Tibial artery (tissue), 4 donors: ENCODE measurements at regions not wholly inside any gene's neighbourhood (a gene's known extent, or its start where the extent isn't known, plus 50 kb on each side); places are given as distances from the start of the nearest gene placed in this dataset.
"Not testable (repeated sequence)": the region's sequence is repeated elsewhere in the genome, so short reads cannot be mapped to it uniquely, and the experiment has no call there.

Source experiments
- DNase-seq, 2 donors: peaks; one replicate each; pipeline ENCODE4 v3.0.0-alpha.2; 2019
- H3K27ac ChIP-seq, 2 donors: fragments of 200-600 bp; sonication (generic) in 1 of 2; 1 replicate in 1 of 2; 2 replicates in 1 of 2; pipeline ENCODE4 v1.5.1; 2018 to 2019; ENCODE audit warnings: mild to moderate bottlenecking in 1 of 2
- H3K27me3 ChIP-seq, 2 donors: fragments of 200-600 bp; sonication (generic) in 1 of 2; one replicate each; pipeline versions ENCODE4 v1.5.1 to v1.6.0; 2016 to 2019
- H3K36me3 ChIP-seq, 3 donors: fragments of 200-600 bp; sonication (generic) in 2 of 3; one replicate each; pipeline ENCODE4 v1.5.1; 2016 to 2019; ENCODE audit warnings: mild to moderate bottlenecking in 2 of 3
- H3K4me1 ChIP-seq, 4 donors: fragments of 200-600 bp; sonication (generic) in 2 of 4; 1 replicate in 3 of 4; 2 replicates in 1 of 4; pipeline ENCODE4 v1.5.1; 2016 to 2019
- H3K4me3 ChIP-seq, 2 donors: fragments of 200-600 bp; sonication (generic) in 1 of 2; 1 replicate in 1 of 2; 2 replicates in 1 of 2; pipeline ENCODE4 v1.5.1; 2018 to 2019; ENCODE audit warnings: mild to moderate bottlenecking in 2 of 2
- H3K9me3 ChIP-seq, 3 donors: fragments of 200-600 bp; sonication (generic) in 1 of 3; one replicate each; pipeline ENCODE4 v1.5.1; 2016 to 2019
- intact Hi-C: fragments of 100-400 bp; cut with DNase I; formaldehyde crosslinking; loops from one replicate; pipeline ENCODE4 v1.15.0; 2023; ENCODE audit warnings: low total_unique reads
- TF ChIP-seq, protein P1 (sequence below), 2 experiments: fragments of 200-600 bp in 1 of 2; fragments of 450-650 bp in 1 of 2; IDR thresholded peaks; one replicate each; pipeline ENCODE4 v1.5.1; 2017 to 2019; ENCODE audit warnings: antibody characterized with exemption in 2 of 2, mild to moderate bottlenecking in 1 of 2, moderate library complexity in 1 of 2

DNA sequence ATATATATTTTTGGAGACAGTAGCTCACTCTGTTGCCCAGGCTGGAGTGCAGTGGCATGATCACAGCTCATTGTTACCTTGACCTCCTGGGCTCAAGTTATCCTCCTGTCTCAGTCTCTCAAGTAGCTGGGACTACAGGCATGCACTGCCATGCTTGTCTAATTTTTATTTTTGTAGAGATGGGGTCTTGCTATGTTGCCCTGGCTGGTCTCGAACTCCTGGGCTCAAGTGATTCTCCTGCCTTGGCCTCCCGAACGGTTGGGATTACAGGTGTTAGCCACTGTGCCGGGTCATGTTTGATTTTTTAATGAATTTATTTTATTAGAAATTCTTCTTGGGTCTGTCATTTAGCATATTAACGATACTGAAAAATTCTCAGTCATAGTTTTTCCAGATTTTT, 70.5 kb downstream of the TMEM270 start:
- H3K9me3 ChIP-seq = peaks cover 0 to 2% (median 0%) of the 10 kb centered on the region in 3 donors
- H3K27ac ChIP-seq = no peak overlapping the region
- no peak overlapping the region for H3K4me3 ChIP-seq
- intact Hi-C loops = no loop called here
- DNase-seq = no peak
- TF ChIP-seq, protein P1, sequence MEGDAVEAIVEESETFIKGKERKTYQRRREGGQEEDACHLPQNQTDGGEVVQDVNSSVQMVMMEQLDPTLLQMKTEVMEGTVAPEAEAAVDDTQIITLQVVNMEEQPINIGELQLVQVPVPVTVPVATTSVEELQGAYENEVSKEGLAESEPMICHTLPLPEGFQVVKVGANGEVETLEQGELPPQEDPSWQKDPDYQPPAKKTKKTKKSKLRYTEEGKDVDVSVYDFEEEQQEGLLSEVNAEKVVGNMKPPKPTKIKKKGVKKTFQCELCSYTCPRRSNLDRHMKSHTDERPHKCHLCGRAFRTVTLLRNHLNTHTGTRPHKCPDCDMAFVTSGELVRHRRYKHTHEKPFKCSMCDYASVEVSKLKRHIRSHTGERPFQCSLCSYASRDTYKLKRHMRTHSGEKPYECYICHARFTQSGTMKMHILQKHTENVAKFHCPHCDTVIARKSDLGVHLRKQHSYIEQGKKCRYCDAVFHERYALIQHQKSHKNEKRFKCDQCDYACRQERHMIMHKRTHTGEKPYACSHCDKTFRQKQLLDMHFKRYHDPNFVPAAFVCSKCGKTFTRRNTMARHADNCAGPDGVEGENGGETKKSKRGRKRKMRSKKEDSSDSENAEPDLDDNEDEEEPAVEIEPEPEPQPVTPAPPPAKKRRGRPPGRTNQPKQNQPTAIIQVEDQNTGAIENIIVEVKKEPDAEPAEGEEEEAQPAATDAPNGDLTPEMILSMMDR (IDR thresholded peaks at IDR 0.05) = no peak
- no peaks in the 10 kb centered on the region for H3K27me3 ChIP-seq
- no peaks in the 10 kb centered on the region for H3K36me3 ChIP-seq
- H3K4me1 ChIP-seq = peaks cover 0 to 15% (median 0%) of the 10 kb centered on the region in 4 donors

DNA sequence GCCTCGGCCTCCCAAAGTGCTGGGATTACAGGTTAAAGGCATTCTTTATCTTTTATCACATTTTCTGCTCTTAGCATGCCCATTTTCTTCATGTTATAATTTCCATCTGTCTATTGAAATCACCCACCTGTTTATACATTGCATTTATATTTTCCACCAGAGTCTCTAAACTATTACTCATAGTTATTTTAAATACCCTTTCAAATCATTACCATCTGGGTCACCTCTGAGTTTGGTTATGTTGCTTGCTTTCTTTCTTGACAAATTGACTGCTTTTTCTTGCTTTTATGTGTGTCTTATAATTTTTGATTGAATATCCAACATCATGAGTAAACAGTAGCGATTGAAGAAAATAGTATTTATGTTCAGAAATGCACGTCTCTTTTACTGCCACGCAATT, 71.4 kb downstream of the TMEM270 start:
- Histone ChIP-seq H3K9me3 (no peaks in the 10 kb centered on the region), H3K27ac (no peak overlapping the region), H3K36me3 (no peaks in the 10 kb centered on the region), H3K27me3 (no peaks in the 10 kb centered on the region), H3K4me3 (no peak overlapping the region), H3K4me1 (peaks cover 0 to 16% (median 0%) of the 10 kb centered on the region in 4 donors)
- intact Hi-C loops = no loop called here
- no peak for DNase-seq
- TF ChIP-seq, protein P1 (IDR thresholded peaks at IDR 0.05) = no peak

DNA sequence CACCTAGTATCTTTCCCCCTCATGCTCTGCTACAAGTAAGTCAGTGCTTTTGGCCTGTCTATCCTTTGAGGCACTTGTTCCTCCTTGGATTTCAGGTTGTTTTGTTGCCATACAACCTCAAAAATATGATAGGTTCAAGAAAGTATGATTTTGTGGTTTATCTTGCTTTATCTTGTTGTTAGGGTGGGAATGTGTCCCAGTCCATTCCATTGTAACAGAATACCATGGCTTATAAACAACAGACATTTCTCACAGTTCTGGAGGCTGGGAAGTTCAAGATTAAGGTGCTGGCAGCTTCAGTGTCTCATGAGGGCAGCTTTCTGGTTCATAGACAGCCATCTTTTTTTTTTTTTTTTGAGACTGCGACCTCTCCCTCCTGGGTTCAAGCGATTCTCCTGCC, 72.1 kb downstream of the TMEM270 start:
- Histone ChIP-seq H3K4me1 (peaks cover 0 to 16% (median 0%) of the 10 kb centered on the region in 4 donors), H3K9me3 (no peaks in the 10 kb centered on the region), H3K27ac (no peak overlapping the region), H3K36me3 (no peaks in the 10 kb centered on the region), H3K27me3 (no peaks in the 10 kb centered on the region), H3K4me3 (no peak overlapping the region)
- TF ChIP-seq, protein P1 (IDR thresholded peaks at IDR 0.05) = no peak
- no peak for DNase-seq
- intact Hi-C loops = no loop called here

DNA sequence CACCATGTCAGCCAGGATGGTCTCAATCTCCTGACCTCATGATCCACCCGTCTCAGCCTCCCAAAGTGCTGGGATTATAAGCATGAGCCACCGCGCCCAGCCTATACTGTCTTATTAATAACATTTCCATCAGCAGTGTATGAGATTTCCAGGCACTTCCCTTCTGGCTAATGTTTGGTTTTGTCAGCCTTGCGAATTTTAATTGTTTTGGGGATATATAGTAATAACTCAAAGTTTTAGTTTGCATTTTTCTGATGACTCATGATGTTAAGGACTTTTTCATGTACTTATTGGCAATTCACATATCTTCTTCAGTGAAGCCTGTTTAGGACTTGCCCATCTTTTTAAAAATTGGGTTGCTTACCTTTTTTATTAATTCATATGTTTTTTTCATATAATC, 76.0 kb downstream of the TMEM270 start:
- H3K9me3 ChIP-seq = peaks cover 0 to 14% (median 3%) of the 10 kb centered on the region in 3 donors
- H3K4me3 ChIP-seq = no peak overlapping the region
- no peak for DNase-seq
- intact Hi-C loops = no loop called here
- H3K27me3 ChIP-seq = no peaks in the 10 kb centered on the region
- TF ChIP-seq, protein P1 (IDR thresholded peaks at IDR 0.05) = no peak
- H3K4me1 ChIP-seq = peaks cover 0 to 5% (median 0%) of the 10 kb centered on the region in 4 donors
- H3K36me3 ChIP-seq = no peaks in the 10 kb centered on the region
- no peak overlapping the region for H3K27ac ChIP-seq

DNA sequence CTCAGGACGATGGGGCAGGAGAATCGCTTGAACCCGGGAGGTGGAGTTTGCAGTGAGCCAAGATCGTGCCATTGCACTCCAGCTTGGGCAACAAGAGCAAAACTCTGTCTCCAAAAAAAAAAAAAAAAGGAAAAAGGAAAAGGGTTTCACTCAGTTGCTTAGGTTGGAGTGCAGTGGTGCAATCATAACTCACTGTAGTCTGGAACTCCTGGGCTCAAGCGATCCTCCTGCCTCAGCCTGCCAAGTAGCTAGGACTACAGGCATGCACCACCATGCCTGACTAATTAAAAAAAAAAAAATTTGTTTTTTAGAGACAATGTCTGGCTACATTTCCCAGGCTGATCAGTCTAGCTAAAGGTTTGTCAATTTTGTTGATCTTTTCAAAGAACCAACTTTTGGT, 76.7 kb downstream of the TMEM270 start:
- H3K4me3 ChIP-seq, intact Hi-C loops, H3K36me3 ChIP-seq, H3K27ac ChIP-seq, H3K27me3 ChIP-seq, H3K4me1 ChIP-seq: not testable (repeated sequence)
- peaks cover 0 to 14% (median 3%) of the 10 kb centered on the region in 3 donors for H3K9me3 ChIP-seq
- peak in 1 of 2 donors; percentile 45 for DNase-seq

DNA sequence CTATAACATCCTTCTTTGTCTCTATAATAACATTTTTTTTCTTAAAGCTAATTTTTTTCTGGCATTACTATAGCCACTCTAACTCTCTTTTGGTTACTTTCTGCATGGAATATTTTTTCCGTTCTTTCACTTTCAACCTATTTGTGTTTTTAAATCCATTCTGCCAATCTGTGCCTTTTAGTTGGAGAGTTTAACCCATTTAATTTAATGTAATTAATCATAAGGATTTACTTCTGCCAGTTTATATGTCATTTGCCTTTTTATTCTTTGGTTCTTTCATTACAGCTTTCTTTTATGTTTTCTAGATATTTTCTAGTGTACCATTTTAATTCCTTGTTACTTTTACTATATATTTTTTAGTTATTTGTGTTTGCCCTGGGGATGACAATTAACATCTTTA, 78.6 kb downstream of the TMEM270 start:
- H3K4me3 ChIP-seq = no peak overlapping the region
- H3K9me3 ChIP-seq = peaks cover 0 to 14% (median 3%) of the 10 kb centered on the region in 3 donors
- H3K36me3 ChIP-seq = no peaks in the 10 kb centered on the region
- no peak for DNase-seq
- intact Hi-C loops = no loop called here
- TF ChIP-seq, protein P1 (IDR thresholded peaks at IDR 0.05) = no peak
- H3K4me1 ChIP-seq = peaks cover 0 to 5% (median 0%) of the 10 kb centered on the region in 4 donors
- H3K27ac ChIP-seq = no peak overlapping the region
- no peaks in the 10 kb centered on the region for H3K27me3 ChIP-seq
